Ovary (tissue), 7 donors: ENCODE measurements at regions not wholly inside any gene's neighbourhood (a gene's known extent, or its start where the extent isn't known, plus 50 kb on each side); places are given as distances from the start of the nearest gene placed in this dataset.

Experiments
- DNase-seq, 5 donors: peaks; one replicate each; pipeline ENCODE4 v3.0.0-alpha.2; 2019 to 2020
- H3K27ac ChIP-seq, 2 donors: fragments of 200-600 bp; one replicate each; pipeline versions ENCODE4 v1.5.1 to v1.8.0; 2019 to 2022
- H3K27me3 ChIP-seq: fragments of 200-600 bp; one replicate; pipeline ENCODE4 v1.8.0; 2022
- H3K36me3 ChIP-seq: fragments of 200-600 bp; sonication (generic); one replicate; pipeline ENCODE4 v1.5.1; 2019
- H3K4me1 ChIP-seq: one replicate; pipeline ENCODE4 v1.8.1; 2013; ENCODE audit warnings: mild to moderate bottlenecking, moderate library complexity; ENCODE audit not compliant: insufficient read depth
- H3K4me3 ChIP-seq: fragments of 200-600 bp; sonication (generic); one replicate; pipeline ENCODE4 v1.5.1; 2017
- H3K9me3 ChIP-seq, 2 donors: fragments of 200-600 bp in 1 of 2; sonication (generic) in 1 of 2; one replicate each; pipeline versions ENCODE4 v1.5.1 to v1.8.1; 2013 to 2019; ENCODE audit warnings: mild to moderate bottlenecking in 1 of 2, moderate library complexity in 1 of 2
- CTCF ChIP-seq, 3 donors: fragments of 450-650 bp in 2 of 3; fragments of 200-600 bp in 1 of 3; IDR thresholded peaks; one replicate each; pipeline versions ENCODE4 v1.5.1 to v1.8.0; 2016 to 2022; ENCODE audit warnings: antibody characterized with exemption in 3 of 3, mild to moderate bottlenecking in 1 of 3
- EP300 ChIP-seq: sonication (generic); formaldehyde crosslinking; IDR thresholded peaks from one replicate; pipeline ENCODE4 v1.6.1; 2017; ENCODE audit warnings: antibody characterized with exemption
- POLR2A ChIP-seq: fragments of 450-650 bp; IDR thresholded peaks from one replicate; pipeline ENCODE4 v1.6.1; 2017; ENCODE audit warnings: antibody characterized with exemption, mild to moderate bottlenecking, moderate library complexity
- WGBS, 3 donors: extraction: QIAGEN DNeasy Blood & Tissue Kit in 1 of 3; methylation state at CpG; one replicate each; pipeline versions ENCODE4 v1.1.5 to v1.1.7; 2013 to 2017; 5-methylcytosine and 5-hydroxymethylcytosine counted together
- intact Hi-C, 4 donors: fragments of 100-400 bp; cut with DNase I; formaldehyde crosslinking; loops; one replicate each; pipeline versions ENCODE4 v1.11.0 to v1.15.1; 2022 to 2023
- donor health status: DM: no; HTN: no; CAD: no; lungs with moderate emphysema.
- donor health status: DM: no; HTN: no; CAD: no.
- donor health status: Bipolar disorder and iron deficiency.
- donor health status: DM: no; HTN: no; CAD: no.
- donor health status: DM: yes; HTN: yes; CAD: no.

- WGBS, 3 donors = 61 to 67% (median 63%) methylated on average over 3 of the region's 3 CpGs
- Histone ChIP-seq H3K27ac (no peak overlapping the region), H3K4me3 (no peak overlapping the region), H3K36me3 (no peaks in the 10 kb centered on the region), H3K9me3 (no peaks in the 10 kb centered on the region), H3K4me1 (no peaks in the 10 kb centered on the region), H3K27me3 (no peaks in the 10 kb centered on the region)
- TF ChIP-seq CTCF (IDR thresholded peaks at IDR 0.05) = no peak
- TF ChIP-seq POLR2A = no peak
- TF ChIP-seq EP300 = no peak
- intact Hi-C loops = no loop called here
- DNase-seq = no peak
These were observed 60.4 kb upstream of the ABCC4 start for GRCh38 chr13:95361686-95362085.

GRCh38 chr13:95362666-95363065 is 61.4 kb upstream of the ABCC4 start:
- DNase-seq = no peak
- WGBS, 3 donors = 78 to 86% (median 82%) methylated on average over 5 of the region's 5 CpGs
- no peaks in the 10 kb centered on the region for H3K36me3 ChIP-seq
- no peak overlapping the region for H3K4me3 ChIP-seq
- intact Hi-C loops = no loop called here
- no peak overlapping the region for H3K27ac ChIP-seq
- H3K9me3 ChIP-seq = no peaks in the 10 kb centered on the region
- no peak for TF ChIP-seq POLR2A
- no peak for TF ChIP-seq EP300
- no peak for TF ChIP-seq CTCF (IDR thresholded peaks at IDR 0.05)
- no peaks in the 10 kb centered on the region for H3K27me3 ChIP-seq
- H3K4me1 ChIP-seq = no peaks in the 10 kb centered on the region

GRCh38 chr13:95367309-95367843 is 66.1 kb upstream of the ABCC4 start:
- H3K27me3 ChIP-seq = no peaks in the 10 kb centered on the region
- no peaks in the 10 kb centered on the region for H3K4me1 ChIP-seq
- intact Hi-C loops = no loop called here
- H3K27ac ChIP-seq = no peak overlapping the region
- no peaks in the 10 kb centered on the region for H3K9me3 ChIP-seq
- no peak overlapping the region for H3K4me3 ChIP-seq
- no peak for DNase-seq
- 46 to 52% (median 51%) methylated on average over 6 of the region's 6 CpGs for WGBS, 3 donors
- TF ChIP-seq POLR2A = no peak
- TF ChIP-seq CTCF (IDR thresholded peaks at IDR 0.05) = no peak
- TF ChIP-seq EP300 = no peak
- H3K36me3 ChIP-seq = no peaks in the 10 kb centered on the region

- intact Hi-C loops = no loop called here
- Histone ChIP-seq H3K27me3 (no peaks in the 10 kb centered on the region), H3K4me1 (no peaks in the 10 kb centered on the region), H3K36me3 (no peaks in the 10 kb centered on the region), H3K9me3 (no peaks in the 10 kb centered on the region), H3K4me3 (no peak overlapping the region), H3K27ac (no peak overlapping the region)
- no peak for DNase-seq
- WGBS, 3 donors = 85 to 91% (median 85%) methylated on average over 4 of the region's 4 CpGs
- no peak for TF ChIP-seq EP300
- no peak for TF ChIP-seq CTCF (IDR thresholded peaks at IDR 0.05)
- TF ChIP-seq POLR2A = no peak
These were observed 67.7 kb upstream of the ABCC4 start for GRCh38 chr13:95368998-95369397.
